ENCODE measurements at regions not wholly inside any gene's neighbourhood (a gene's known extent, or its start where the extent isn't known, plus 50 kb on each side); places are given as distances from the start of the nearest gene placed in this dataset.

DNA sequence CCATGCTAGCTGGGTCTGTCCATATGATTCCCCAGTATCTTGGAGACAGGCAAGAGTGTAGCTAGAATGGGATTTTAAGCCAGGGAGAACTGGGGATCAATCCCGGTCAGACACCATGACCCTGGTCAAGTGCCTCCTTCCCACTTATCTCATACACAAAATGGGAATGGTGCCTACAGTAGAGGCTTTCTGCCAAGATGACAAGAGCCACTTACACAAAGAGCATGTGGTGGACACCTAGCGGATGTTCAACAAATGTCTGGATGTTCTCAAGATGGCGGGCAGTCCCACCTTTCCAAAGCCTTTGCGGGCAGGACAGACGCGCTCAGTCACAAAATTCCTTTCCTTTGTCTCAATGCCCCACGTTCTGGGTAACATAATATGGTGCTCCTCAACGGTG is 57.3 kb downstream of the MAF start:
- no peak for DNase-seq

GRCh38 chr16:79542237-79542774 is 58.2 kb downstream of the MAF start:
- DNase-seq: no peak

- no peak for DNase-seq
Measured at GRCh38 chr16:79540825-79541595, 59.5 kb downstream of the MAF start.

DNA sequence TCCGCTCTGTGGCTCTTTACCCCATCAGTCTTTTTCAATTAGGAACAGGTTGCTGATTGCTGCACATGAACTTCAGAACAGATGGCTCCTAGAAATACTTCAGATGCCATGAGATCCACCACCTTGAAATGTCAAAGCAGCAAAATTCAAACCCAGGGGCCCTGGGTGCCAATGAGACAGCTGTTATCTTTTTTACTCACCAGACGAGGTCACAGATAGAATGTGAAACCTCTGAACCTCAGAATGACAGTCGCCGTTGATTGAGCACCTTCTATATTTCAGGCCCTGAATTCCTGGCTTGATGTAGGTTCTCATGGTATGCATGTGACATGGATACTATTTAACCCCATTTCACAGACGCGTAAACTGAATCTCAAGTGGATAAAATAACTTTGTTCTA is 63.0 kb downstream of the MAF start:
- no peak for DNase-seq

GRCh38 chr16:79536958-79537357 is 63.6 kb downstream of the MAF start:
- no peak for DNase-seq

- no peak for DNase-seq
Measured at GRCh38 chr16:79535130-79535529, 65.4 kb downstream of the MAF start.

DNA sequence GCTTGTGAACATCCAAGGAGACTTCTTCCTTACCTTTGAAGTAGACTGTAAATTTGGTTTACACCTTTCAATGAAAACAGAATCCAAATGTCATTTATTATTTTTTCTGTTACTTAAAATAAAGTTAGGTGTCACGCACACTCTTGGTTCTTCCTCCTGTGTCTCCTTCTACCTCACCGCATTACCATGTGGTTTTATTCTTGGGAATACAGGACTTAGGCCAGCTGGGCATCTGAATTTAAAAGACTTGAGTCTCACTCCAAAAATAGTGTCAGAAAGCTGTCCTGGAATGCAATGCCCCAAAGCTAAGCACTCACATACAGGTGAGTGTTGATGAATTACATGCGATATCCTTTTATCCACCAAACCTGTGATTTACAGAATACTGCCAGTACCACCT is 66.4 kb downstream of the MAF start:
- DNase-seq: no peak

DNA sequence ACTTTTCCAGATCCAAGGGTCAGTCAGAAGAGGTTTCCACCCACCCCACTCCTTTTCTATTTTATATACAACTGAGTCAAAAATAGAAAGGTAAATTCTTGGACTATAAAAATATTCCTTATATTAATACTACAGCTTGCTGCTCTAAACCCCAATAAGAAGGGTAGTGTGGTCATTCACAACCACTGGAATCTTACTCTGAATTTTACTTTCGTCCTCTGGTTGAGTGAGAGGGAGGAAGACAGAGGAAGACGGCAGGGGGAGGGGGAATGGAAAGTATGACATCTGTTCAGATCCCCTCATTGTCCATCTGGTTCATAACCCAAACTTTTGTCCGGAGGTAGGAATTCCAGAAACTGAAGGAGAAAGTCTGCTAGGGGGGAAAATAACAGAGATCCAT is 67.2 kb downstream of the MAF start:
- no peak for DNase-seq

DNA sequence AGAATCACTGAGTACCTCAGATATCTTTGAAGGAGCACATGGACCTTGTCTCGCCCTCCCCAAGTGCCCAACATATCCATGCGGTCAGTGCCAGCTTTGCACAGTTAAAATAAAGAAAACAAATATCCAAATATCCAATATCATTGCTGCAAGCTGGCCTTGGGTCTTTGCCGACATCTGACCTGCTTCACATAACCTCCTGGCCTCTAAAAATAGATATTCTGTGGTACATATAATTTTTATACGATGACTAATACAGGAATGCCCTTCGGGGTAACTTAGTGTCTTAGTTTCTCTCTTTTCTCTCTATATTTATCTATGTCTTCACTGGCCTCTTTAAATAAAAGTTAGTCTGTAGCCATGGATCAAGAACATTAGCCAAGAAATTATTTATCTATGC is 67.8 kb downstream of the MAF start:
- no peak for DNase-seq

- DNase-seq: no peak
Measured at GRCh38 chr16:79532273-79532672, 68.3 kb downstream of the MAF start.

DNA sequence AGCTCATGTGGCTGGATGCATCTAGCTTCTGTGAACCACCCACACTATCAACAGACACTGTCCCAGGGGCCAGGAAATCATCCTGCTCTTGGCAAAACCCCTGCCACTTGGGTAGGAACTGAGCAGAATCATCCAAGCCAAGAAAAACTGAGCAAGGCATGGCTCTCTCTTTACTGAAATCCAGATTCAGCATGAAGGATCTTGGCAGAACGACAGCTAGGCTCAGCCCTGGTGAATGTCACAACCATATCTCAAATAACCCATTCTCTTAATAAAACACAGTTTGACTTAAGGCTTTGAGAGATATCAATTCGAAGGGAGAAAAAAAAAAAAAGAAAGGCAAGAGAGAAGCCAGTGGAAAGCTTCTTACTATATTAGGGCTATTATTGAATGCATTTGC is 72.2 kb downstream of the MAF start:
- DNase-seq: no peak

DNA sequence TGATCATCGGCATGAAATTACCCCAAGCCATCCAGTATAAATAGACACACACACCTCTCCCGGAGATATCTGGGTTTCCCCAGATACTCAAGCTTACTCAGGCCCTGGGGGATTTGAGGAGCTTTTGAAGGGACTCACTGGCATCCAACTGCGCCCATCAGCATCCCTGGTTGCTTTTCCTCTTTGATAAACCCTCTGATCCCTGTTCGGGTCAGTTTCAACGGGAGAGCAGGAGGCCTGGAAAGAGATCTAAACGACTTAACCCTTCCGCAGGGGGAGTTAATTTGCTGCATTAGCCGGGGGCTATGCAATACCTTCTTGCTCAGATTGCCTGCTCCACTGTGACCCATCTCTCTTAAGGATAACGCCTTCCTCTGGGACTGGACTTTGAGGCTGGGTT is 76.6 kb downstream of the MAF start:
- DNase-seq: no peak

- DNase-seq: peak in 2 of 3 experiments; percentile 15 to 23
Measured at GRCh38 chr16:79519448-79519847, 81.1 kb downstream of the MAF start.

DNA sequence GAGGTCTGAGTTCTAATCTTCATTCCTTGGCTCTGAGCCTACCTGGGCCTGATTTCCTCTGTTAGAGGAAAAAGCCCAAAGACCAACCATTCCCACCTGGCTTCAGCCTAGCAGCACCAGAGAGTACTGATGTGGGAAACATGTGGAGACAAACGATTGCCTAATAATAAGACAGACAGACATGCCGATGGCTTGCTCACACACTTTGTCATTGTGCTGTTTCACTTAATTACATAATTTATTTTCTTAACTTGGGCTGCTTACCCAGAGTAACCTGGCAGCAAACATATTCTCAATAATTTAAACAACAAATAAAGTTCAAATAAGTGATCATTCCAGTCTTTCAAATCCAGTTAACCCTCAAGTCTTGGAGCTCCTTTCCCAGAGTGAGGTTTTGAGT is 83.4 kb downstream of the MAF start:
- DNase-seq: no peak

GRCh38 chr16:79510879-79511278 is 89.7 kb downstream of the MAF start:
- DNase-seq: no peak

DNA sequence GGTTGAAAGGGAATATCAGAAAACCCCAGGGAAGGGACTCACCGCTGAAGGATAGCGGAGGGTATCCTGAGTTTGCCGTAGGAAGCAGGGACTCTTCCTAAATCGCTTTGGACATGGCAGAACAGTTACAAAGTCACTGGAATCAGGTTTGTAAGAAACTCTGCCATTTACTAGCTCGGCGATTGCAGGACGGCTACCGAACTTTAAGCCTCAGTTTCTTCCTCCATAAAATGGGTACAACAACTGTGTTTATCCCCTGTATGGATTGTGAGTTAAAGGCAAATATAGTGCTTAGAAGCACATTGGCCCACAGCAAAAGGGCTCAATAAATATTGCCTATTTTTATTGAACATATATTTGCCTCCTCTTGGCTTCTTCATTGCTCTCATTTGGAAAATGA is 90.6 kb downstream of the MAF start:
- DNase-seq: no peak

DNA sequence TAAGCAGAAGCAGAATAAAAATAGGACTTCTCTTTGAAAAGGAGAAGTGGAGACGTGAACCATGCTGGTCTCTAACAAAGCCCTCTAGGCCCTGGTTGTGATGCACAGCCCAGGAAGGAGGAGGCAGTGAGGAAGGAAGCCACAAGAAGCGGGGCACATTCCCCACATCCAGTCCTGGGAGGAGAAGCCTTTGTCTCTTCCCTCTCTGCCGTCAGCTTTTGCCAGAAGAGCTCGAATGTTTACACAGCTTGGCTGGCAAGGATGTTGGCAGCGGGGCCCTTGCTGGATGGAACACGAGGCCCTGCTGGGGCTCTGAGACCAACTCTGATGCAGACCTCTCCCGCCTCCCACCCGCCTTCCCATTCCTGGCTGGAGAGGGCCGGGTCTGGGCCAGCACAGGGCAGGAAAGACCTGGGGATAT is 91.3 kb downstream of the MAF start:
- DNase-seq: peak in 2 of 3 experiments; percentile 8 to 52

- DNase-seq: no peak
Measured at GRCh38 chr16:79508294-79508693, 92.2 kb downstream of the MAF start.

GRCh38 chr16:79505344-79505743 is 95.2 kb downstream of the MAF start:
- DNase-seq: no peak

GRCh38 chr16:79503511-79503910 is 97.0 kb downstream of the MAF start:
- no peak for DNase-seq

DNA sequence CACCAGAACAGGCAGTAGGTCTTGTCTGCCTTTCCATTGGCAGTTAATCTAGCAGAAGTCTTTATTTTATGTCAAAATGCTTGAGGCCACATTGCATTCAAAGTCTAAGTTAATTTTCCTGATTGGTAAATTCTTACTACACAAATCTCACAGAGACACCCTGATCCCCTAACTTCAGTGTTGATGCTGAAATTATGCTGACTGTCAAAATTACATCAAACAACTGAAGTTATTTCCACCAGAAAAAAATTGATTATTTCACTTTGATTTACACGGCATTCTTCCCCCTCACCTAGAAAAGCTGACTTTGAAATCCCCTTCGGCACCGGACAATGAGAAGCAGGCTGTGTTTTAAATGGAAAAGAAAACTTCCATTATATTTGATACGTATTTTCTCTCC is 99.1 kb downstream of the MAF start:
- DNase-seq: no peak

DNA sequence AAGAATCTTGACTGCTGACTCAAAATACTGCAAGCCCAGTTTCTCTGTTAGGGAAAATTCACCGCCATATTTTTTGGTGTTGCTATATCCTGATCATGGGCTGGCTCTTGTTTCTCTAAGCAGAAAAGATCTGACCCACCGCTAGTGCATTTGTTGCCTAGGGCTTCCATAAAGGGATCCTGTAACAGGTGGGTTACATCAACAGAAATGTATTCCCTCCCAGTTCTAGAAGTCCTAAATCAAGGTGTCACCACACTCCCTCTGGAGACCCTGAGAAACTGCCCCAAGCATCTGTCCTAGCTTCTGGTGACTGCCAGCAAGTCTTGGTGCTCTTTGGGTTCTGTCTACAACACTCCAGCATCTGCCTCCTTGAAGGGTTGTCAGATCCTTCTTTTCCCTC is 99.7 kb downstream of the MAF start:
- DNase-seq: no peak

DNA sequence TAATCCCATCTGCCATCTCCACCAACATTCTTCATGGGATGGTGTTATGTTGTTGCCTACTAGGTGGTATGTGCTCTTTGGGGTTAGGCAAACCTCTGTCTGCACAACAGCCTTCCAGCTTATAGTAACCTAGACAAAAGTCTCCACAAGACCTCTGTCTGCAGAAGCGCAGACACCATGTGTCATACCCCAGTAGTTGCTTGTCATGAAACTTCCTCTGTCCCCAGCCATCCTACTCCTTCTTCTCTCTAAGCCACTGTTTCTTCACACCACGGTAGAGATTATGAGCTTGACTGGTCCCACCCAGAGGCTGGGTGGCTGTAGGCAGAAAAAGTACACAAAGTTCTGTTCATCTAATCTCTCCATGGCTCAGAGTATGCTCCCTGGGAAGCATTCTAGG is 100.3 kb downstream of the MAF start:
- no peak for DNase-seq

DNA sequence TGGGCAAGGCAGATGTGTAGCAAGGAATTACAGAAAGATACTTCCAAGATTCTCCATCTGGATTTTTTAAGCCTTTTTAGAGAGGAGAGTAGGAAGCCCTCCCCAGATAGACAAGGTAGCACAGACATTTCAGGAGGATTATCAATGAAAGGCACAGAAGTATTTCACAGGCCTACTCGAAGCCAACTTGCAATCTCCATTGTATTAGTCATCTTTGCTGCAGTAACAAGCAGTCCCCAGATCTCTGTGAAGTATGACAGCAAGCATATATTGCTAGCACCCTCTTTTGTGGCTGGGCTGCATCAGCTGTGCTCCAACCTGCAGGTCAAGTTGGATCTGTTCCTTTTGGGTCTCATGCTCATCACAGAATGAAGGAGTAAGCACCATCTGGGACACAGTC is 101.6 kb downstream of the MAF start:
- DNase-seq: no peak
